Activated B cell treated with CpG ODN at 0.5 μM for 24 hours (primary cell): ENCODE measurements at regions not wholly inside any gene's neighbourhood (a gene's known extent, or its start where the extent isn't known, plus 50 kb on each side); places are given as distances from the start of the nearest gene placed in this dataset.

Experiments used
- ATAC-seq: fragments of 200-7000 bp; cut with Tn5 transposase; one replicate; pipeline ENCODE4 v1.10.0; 2021; ENCODE audit warnings: low read depth, mild to moderate bottlenecking, moderate library complexity
- CTCF ChIA-PET: fragments of 350-600 bp; sonication (Branson Sonifier 250); formaldehyde crosslinking; loops from one replicate; lab custom pipeline; 2021; ENCODE audit warnings: antibody characterized with exemption; lab: Charles Lee
- POLR2A ChIA-PET: fragments of 350-600 bp; sonication (Branson Sonifier 250); formaldehyde crosslinking; loops from one replicate; lab custom pipeline; 2021; ENCODE audit warnings: antibody characterized with exemption; lab: Charles Lee
- DNase-seq: peaks from one replicate; pipeline ENCODE4 v3.0.0; 2022
- H3K27ac Mint-ChIP-seq: one replicate; pipeline ENCODE4 v1.8.0; 2020; ENCODE audit warnings: mixed read lengths
- H3K27me3 Mint-ChIP-seq: one replicate; pipeline ENCODE4 v1.8.0; 2021; ENCODE audit warnings: mixed read lengths
- H3K36me3 Mint-ChIP-seq: one replicate; pipeline ENCODE4 v1.8.0; 2021; ENCODE audit warnings: low read depth, mixed read lengths
- H3K4me1 Mint-ChIP-seq: one replicate; pipeline ENCODE4 v1.8.0; 2021; ENCODE audit warnings: mixed read lengths
- H3K4me3 Mint-ChIP-seq: one replicate; pipeline ENCODE4 v1.8.0; 2020; ENCODE audit warnings: mild to moderate bottlenecking, mixed read lengths
- H3K9me3 Mint-ChIP-seq: one replicate; pipeline ENCODE4 v1.8.0; 2020; ENCODE audit warnings: mixed read lengths
- intact Hi-C: fragments of 100-400 bp; cut with micrococcal nuclease; formaldehyde crosslinking; loops from one replicate; pipeline ENCODE4 v1.15.1; 2024
- TF ChIP-seq, protein P1 (sequence below): fragments of 200-600 bp; IDR thresholded peaks from one replicate; pipeline ENCODE4 v1.8.0; 2022; ENCODE audit warnings: antibody characterized with exemption, mild to moderate bottlenecking

DNA sequence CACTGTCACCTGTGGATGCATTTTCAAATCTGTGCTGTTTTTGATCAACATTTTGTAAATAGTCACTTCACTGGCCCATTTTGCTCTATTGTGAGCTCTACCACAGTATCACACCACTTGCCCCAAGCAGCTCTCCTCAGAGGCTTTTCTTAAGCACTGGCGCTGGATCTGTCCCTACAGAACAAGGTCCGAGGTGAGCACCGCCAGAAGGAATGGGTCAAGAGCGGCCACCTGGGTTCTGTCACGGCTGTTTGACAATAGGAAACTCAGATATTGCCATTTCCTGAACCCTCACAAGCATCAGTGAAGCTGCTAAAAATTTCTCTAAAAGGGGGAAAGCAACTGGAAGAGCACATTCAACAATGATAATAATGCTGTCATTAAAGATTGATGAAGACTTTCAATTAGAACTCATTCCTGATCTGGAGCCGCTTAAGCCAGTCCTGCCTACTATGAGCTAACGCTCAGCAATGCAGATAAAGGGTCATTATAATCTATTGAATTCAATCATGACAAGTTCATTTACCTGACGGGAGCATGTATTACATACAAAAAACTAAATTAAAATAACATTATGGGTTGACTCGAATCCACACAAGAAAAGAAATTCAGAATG lies 514.0 kb downstream of the GALR1 start:
- intact Hi-C loops, result no loop called here
- no peak overlapping the region for H3K27ac Mint-ChIP-seq
- ChIA-PET POLR2A (no interaction called here), CTCF (no interaction called here)
- H3K4me3 Mint-ChIP-seq, result no peak overlapping the region
- no peaks in the 10 kb centered on the region for H3K9me3 Mint-ChIP-seq
- TF ChIP-seq, protein P1, sequence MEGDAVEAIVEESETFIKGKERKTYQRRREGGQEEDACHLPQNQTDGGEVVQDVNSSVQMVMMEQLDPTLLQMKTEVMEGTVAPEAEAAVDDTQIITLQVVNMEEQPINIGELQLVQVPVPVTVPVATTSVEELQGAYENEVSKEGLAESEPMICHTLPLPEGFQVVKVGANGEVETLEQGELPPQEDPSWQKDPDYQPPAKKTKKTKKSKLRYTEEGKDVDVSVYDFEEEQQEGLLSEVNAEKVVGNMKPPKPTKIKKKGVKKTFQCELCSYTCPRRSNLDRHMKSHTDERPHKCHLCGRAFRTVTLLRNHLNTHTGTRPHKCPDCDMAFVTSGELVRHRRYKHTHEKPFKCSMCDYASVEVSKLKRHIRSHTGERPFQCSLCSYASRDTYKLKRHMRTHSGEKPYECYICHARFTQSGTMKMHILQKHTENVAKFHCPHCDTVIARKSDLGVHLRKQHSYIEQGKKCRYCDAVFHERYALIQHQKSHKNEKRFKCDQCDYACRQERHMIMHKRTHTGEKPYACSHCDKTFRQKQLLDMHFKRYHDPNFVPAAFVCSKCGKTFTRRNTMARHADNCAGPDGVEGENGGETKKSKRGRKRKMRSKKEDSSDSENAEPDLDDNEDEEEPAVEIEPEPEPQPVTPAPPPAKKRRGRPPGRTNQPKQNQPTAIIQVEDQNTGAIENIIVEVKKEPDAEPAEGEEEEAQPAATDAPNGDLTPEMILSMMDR, result no peak
- H3K4me1 Mint-ChIP-seq, result peaks cover 4% of the 10 kb centered on the region
- H3K27me3 Mint-ChIP-seq, result peaks cover 9% of the 10 kb centered on the region
- H3K36me3 Mint-ChIP-seq, result no peaks in the 10 kb centered on the region
- DNase-seq, result no peak
- ATAC-seq, result no peak

DNA sequence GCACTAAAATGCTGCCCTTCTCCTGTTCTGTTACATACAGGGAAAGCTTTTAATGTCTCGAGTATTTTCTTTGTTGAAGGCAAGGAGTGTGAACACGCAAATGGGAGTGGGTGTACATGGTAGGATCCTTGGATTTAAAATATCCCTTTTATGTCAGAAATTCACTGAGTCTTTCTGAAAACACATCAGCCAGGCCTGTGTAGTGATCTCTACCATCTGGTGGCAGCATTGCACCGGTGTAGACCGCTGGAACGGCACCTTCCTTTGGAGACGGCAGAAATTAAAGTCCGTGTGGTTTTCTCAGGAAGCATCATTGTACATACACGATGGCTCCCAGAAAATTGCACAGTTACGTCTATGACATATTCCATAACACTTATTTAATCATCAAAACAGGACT lies 515.8 kb downstream of the GALR1 start:
- CTCF ChIA-PET, result no interaction called here
- H3K4me3 Mint-ChIP-seq, result no peak overlapping the region
- DNase-seq, result no peak
- intact Hi-C loops, result no loop called here
- no peak overlapping the region for H3K27ac Mint-ChIP-seq
- H3K36me3 Mint-ChIP-seq, result no peaks in the 10 kb centered on the region
- H3K4me1 Mint-ChIP-seq, result peaks cover 4% of the 10 kb centered on the region
- TF ChIP-seq, protein P1, result no peak
- no peak for ATAC-seq
- POLR2A ChIA-PET, result no interaction called here
- peaks cover 9% of the 10 kb centered on the region for H3K27me3 Mint-ChIP-seq
- peaks cover 2% of the 10 kb centered on the region for H3K9me3 Mint-ChIP-seq

DNA sequence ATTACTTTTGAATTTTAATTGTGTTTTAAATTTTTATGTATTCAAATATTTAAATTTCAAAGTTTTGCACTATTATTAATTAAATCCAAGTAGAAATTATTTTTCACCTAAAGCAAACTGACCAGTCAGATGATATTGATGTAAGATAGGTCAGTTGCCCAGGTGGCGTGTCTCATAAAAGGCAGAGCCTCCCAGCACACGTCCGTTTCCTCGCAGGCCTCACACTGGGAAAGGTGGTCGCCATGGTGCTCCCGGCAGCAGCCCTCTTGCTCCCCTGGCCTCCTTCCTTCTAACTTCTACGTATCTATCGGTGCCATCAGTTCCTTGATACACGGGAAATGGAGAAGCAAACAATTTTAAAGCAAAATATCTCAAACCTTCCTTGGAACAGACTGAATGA lies 516.8 kb downstream of the GALR1 start:
- no peak overlapping the region for H3K27ac Mint-ChIP-seq
- ChIA-PET CTCF (no interaction called here), POLR2A (no interaction called here)
- intact Hi-C loops, result no loop called here
- H3K36me3 Mint-ChIP-seq, result no peaks in the 10 kb centered on the region
- ATAC-seq, result no peak
- H3K4me3 Mint-ChIP-seq, result no peak overlapping the region
- peaks cover 2% of the 10 kb centered on the region for H3K9me3 Mint-ChIP-seq
- no peak for DNase-seq
- TF ChIP-seq, protein P1, result no peak
- H3K27me3 Mint-ChIP-seq, result peaks cover 9% of the 10 kb centered on the region
- peaks cover 4% of the 10 kb centered on the region for H3K4me1 Mint-ChIP-seq

DNA sequence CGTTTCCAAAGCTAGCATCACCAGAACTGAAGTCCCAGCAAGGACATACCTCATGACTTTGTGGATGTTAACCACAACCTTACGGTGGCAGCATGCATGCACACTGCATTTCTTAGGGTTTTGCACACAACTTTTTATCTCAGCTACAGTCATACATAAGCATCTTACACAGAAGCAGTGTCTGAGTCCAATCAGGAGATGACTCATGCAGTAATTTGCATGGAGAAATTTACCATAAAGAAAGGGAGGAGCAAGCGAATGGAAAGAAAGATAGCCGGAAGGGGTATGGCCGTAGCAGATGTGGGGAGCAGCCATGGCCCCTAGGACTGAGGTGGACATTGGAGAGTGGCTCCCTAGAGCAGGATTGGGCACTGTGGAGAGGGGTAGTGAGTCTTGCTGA lies 522.5 kb downstream of the GALR1 start:
- Mint-ChIP-seq H3K9me3 (peaks cover 2% of the 10 kb centered on the region), H3K27me3 (no peaks in the 10 kb centered on the region), H3K27ac (no peak overlapping the region), H3K36me3 (no peaks in the 10 kb centered on the region), H3K4me1 (no peaks in the 10 kb centered on the region), H3K4me3 (no peak overlapping the region)
- ChIA-PET POLR2A (no interaction called here), CTCF (no interaction called here)
- DNase-seq, result no peak
- intact Hi-C loops, result no loop called here
- no peak for ATAC-seq
- TF ChIP-seq, protein P1, result no peak

DNA sequence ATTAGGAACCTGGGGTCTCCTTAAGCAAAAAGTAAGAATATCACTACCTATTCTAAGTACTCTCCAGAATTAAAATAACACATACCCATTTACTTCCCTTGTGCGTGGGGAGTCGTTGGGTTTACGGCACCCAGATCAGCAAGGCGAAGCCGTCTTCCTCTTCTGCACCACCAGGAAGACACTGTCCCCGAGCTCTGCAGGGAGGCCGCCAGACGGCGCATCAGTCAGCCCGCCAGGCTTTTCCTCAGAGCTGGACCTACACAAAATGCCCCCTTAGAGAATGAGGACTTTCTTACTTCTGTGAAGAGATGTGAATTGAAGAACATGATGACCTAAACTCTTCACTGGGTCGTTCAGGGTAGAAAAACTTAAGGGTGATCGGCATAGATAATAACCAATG lies 526.5 kb downstream of the GALR1 start:
- Mint-ChIP-seq H3K4me3 (no peak overlapping the region), H3K27me3 (no peaks in the 10 kb centered on the region), H3K4me1 (no peaks in the 10 kb centered on the region), H3K9me3 (no peaks in the 10 kb centered on the region), H3K27ac (no peak overlapping the region), H3K36me3 (no peaks in the 10 kb centered on the region)
- TF ChIP-seq, protein P1, result no peak
- intact Hi-C loops, result no loop called here
- DNase-seq (no peak), ATAC-seq (no peak)
- CTCF ChIA-PET, result no interaction called here
- POLR2A ChIA-PET, result no interaction called here
